A549 (cell line): ENCODE measurements at regions not wholly inside any gene's neighbourhood (a gene's known extent, or its start where the extent isn't known, plus 50 kb on each side); places are given as distances from the start of the nearest gene placed in this dataset.

Experiments used
- CBX2 ChIP-seq: fragments of 200-600 bp; sonication (generic); IDR thresholded peaks from 2 replicates; pipeline ENCODE4 v1.6.1; 2016; ENCODE audit warnings: low read depth, mild to moderate bottlenecking, borderline replicate concordance
- CEBPB ChIP-seq, 2 experiments: fragments of >200 bp in 1 of 2; sonication (Bioruptor Twin) in 1 of 2; formaldehyde crosslinking in 1 of 2; IDR thresholded peaks; 2 replicates each; pipeline ENCODE4 v1.6.1; 2012 to 2016
- CTCF ChIP-seq: fragments of >200 bp; sonication (Bioruptor Twin); formaldehyde crosslinking; IDR thresholded peaks from 3 replicates; pipeline ENCODE4 v1.5.1; 2016
- EP300 ChIP-seq, 2 experiments: fragments of >200 bp; sonication (Bioruptor Twin); formaldehyde crosslinking; IDR thresholded peaks; 2 replicates in 1 of 2; 3 replicates in 1 of 2; pipeline ENCODE4 v1.6.1; 2016 to 2017
- HDAC2 ChIP-seq: fragments of 200-600 bp; sonication (generic); IDR thresholded peaks from 2 replicates; pipeline ENCODE4 v1.6.1; 2016
- MYC ChIP-seq: IDR thresholded peaks from 2 replicates; pipeline ENCODE4 v1.6.1; 2012; ENCODE audit warnings: mild to moderate bottlenecking, inconsistent platforms, low read length, improper control_type of control experiment, borderline replicate concordance
- NFE2L2 ChIP-seq: fragments of 150-350 bp; conservative IDR thresholded peaks from 2 replicates; pipeline ENCODE4 v1.6.1; 2014; ENCODE audit warnings: low read length
- TF ChIP-seq, protein P1 (sequence below): fragments of 200-600 bp; sonication (generic); IDR thresholded peaks from 2 replicates; pipeline ENCODE4 v1.6.1; 2016; ENCODE audit warnings: antibody characterized with exemption, mild to moderate bottlenecking, moderate library complexity

DNA sequence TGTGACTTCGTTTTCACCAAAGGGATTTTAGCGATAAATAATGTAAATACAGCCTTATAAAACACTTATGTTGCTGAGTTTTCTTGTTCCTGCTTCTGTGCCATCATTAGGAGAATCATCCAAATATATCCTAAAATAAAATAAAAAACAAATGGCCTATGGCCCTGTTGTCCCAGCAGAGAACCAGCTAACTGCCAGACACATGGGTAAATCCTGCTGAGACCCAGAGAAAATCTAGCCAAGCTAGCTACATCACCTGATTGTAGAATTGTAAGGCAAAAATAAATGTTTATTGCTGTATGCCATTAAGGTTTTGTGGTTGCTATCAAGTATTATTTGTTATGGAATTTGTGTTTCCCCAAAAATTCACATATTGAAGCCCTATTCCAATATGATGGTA is 631.2 kb upstream of the SYNCRIP start:
- no peak for TF ChIP-seq CTCF
- no peak for TF ChIP-seq CBX2
- no peak for TF ChIP-seq NFE2L2
- no peak for TF ChIP-seq HDAC2
- TF ChIP-seq MYC: no peak
- no peak for TF ChIP-seq EP300 (IDR thresholded peaks at IDR 0.05)
- TF ChIP-seq, protein P1, sequence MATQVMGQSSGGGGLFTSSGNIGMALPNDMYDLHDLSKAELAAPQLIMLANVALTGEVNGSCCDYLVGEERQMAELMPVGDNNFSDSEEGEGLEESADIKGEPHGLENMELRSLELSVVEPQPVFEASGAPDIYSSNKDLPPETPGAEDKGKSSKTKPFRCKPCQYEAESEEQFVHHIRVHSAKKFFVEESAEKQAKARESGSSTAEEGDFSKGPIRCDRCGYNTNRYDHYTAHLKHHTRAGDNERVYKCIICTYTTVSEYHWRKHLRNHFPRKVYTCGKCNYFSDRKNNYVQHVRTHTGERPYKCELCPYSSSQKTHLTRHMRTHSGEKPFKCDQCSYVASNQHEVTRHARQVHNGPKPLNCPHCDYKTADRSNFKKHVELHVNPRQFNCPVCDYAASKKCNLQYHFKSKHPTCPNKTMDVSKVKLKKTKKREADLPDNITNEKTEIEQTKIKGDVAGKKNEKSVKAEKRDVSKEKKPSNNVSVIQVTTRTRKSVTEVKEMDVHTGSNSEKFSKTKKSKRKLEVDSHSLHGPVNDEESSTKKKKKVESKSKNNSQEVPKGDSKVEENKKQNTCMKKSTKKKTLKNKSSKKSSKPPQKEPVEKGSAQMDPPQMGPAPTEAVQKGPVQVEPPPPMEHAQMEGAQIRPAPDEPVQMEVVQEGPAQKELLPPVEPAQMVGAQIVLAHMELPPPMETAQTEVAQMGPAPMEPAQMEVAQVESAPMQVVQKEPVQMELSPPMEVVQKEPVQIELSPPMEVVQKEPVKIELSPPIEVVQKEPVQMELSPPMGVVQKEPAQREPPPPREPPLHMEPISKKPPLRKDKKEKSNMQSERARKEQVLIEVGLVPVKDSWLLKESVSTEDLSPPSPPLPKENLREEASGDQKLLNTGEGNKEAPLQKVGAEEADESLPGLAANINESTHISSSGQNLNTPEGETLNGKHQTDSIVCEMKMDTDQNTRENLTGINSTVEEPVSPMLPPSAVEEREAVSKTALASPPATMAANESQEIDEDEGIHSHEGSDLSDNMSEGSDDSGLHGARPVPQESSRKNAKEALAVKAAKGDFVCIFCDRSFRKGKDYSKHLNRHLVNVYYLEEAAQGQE: no peak
- no peak for TF ChIP-seq CEBPB (IDR thresholded peaks at IDR 0.05)
